ENCODE measurements at regions not wholly inside any gene's neighbourhood (a gene's known extent, or its start where the extent isn't known, plus 50 kb on each side); places are given as distances from the start of the nearest gene placed in this dataset.

- TF ChIP-seq CTCF (IDR thresholded peaks at IDR 0.05) (no peak), POLR2A (IDR thresholded peaks at IDR 0.05) (no peak)
These were observed 60.8 kb downstream of the RHOB start for GRCh38 chr2:20507711-20508110.
